Mucosa of descending colon (tissue), 3 donors: ENCODE measurements at regions not wholly inside any gene's neighbourhood (a gene's known extent, or its start where the extent isn't known, plus 50 kb on each side); places are given as distances from the start of the nearest gene placed in this dataset.
"Not testable (repeated sequence)": the region's sequence is repeated elsewhere in the genome, so short reads cannot be mapped to it uniquely, and the experiment has no call there.

Source experiments
- ATAC-seq: fragments of 200-7000 bp; cut with Tn5 transposase; one replicate; pipeline ENCODE4 v1.9.1; 2020; ENCODE audit warnings: mild to moderate bottlenecking, moderate library complexity
- DNase-seq, 3 donors: peaks; one replicate each; pipeline ENCODE4 v3.0.0-alpha.2; 2020
- H3K36me3 ChIP-seq: fragments of 200-600 bp; one replicate; pipeline ENCODE4 v1.8.0; 2021; ENCODE audit warnings: low read depth, mild to moderate bottlenecking
- H3K4me1 ChIP-seq: fragments of 200-600 bp; one replicate; pipeline ENCODE4 v1.8.0; 2021; ENCODE audit warnings: low read depth, mild to moderate bottlenecking
- H3K4me3 ChIP-seq: fragments of 200-600 bp; one replicate; pipeline ENCODE4 v1.8.0; 2021; ENCODE audit warnings: mild to moderate bottlenecking
- H3K9me3 ChIP-seq: fragments of 200-600 bp; one replicate; pipeline ENCODE4 v1.8.0; 2021; ENCODE audit warnings: mild to moderate bottlenecking
- intact Hi-C, 2 donors: fragments of 100-400 bp; cut with DNase I in 1 of 2; cut with micrococcal nuclease in 1 of 2; formaldehyde crosslinking; loops; one replicate each; pipeline versions ENCODE4 v1.11.0 to v1.11.1; 2022; cut with DNase I, micrococcal nuclease
- TF ChIP-seq, protein P1 (sequence below): fragments of 200-600 bp; IDR thresholded peaks from one replicate; pipeline ENCODE4 v1.8.0; 2022; ENCODE audit warnings: antibody characterized with exemption, mild to moderate bottlenecking
- donor health status: DM: no; HTN: no; CAD: no; lungs with moderate emphysema.
- donor health status: DM: no; HTN: no; CAD: no.
- donor health status: DM: no; HTN: yes; CAD: no.

DNA sequence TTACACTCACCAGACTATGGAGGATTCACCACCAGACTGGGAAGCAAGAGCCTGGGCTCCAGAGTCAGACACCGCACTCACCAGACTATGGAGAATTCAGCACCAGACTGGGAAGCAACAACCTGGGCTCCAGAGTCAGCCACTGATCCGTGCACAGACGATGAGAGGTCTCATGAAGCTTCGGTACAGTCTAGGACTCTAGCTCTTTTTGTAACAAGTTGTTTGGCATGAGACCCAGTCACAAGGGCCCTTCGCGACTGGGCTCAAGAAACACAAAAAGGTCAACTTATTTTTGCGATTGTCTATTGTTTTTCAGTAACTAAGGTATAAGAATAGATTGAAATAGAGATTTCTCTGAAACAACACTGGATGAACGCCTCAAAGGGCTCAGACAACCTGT lies 192.7 kb upstream of the ADAMTSL1 start:
- DNase-seq = no peak
- no peak overlapping the region for H3K4me3 ChIP-seq
- no peaks in the 10 kb centered on the region for H3K4me1 ChIP-seq
- no peaks in the 10 kb centered on the region for H3K36me3 ChIP-seq
- H3K9me3 ChIP-seq = no peaks in the 10 kb centered on the region
- intact Hi-C loops = no loop called here
- ATAC-seq = no peak
- TF ChIP-seq, protein P1, sequence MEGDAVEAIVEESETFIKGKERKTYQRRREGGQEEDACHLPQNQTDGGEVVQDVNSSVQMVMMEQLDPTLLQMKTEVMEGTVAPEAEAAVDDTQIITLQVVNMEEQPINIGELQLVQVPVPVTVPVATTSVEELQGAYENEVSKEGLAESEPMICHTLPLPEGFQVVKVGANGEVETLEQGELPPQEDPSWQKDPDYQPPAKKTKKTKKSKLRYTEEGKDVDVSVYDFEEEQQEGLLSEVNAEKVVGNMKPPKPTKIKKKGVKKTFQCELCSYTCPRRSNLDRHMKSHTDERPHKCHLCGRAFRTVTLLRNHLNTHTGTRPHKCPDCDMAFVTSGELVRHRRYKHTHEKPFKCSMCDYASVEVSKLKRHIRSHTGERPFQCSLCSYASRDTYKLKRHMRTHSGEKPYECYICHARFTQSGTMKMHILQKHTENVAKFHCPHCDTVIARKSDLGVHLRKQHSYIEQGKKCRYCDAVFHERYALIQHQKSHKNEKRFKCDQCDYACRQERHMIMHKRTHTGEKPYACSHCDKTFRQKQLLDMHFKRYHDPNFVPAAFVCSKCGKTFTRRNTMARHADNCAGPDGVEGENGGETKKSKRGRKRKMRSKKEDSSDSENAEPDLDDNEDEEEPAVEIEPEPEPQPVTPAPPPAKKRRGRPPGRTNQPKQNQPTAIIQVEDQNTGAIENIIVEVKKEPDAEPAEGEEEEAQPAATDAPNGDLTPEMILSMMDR = no peak

- no peaks in the 10 kb centered on the region for H3K9me3 ChIP-seq
- TF ChIP-seq, protein P1 = no peak
- no peaks in the 10 kb centered on the region for H3K4me1 ChIP-seq
- H3K4me3 ChIP-seq = no peak overlapping the region
- no peak for DNase-seq
- H3K36me3 ChIP-seq = no peaks in the 10 kb centered on the region
- no peak for ATAC-seq
- intact Hi-C loops = no loop called here
Measured at GRCh38 chr9:18294229-18294628, 179.7 kb upstream of the ADAMTSL1 start.

GRCh38 chr9:18296702-18297055 lies 177.3 kb upstream of the ADAMTSL1 start:
- no peak for ATAC-seq
- Histone ChIP-seq H3K4me3 (no peak overlapping the region), H3K9me3 (no peaks in the 10 kb centered on the region), H3K4me1 (no peaks in the 10 kb centered on the region), H3K36me3 (no peaks in the 10 kb centered on the region)
- TF ChIP-seq, protein P1 = no peak
- intact Hi-C loops = no loop called here
- DNase-seq = no peak

DNA sequence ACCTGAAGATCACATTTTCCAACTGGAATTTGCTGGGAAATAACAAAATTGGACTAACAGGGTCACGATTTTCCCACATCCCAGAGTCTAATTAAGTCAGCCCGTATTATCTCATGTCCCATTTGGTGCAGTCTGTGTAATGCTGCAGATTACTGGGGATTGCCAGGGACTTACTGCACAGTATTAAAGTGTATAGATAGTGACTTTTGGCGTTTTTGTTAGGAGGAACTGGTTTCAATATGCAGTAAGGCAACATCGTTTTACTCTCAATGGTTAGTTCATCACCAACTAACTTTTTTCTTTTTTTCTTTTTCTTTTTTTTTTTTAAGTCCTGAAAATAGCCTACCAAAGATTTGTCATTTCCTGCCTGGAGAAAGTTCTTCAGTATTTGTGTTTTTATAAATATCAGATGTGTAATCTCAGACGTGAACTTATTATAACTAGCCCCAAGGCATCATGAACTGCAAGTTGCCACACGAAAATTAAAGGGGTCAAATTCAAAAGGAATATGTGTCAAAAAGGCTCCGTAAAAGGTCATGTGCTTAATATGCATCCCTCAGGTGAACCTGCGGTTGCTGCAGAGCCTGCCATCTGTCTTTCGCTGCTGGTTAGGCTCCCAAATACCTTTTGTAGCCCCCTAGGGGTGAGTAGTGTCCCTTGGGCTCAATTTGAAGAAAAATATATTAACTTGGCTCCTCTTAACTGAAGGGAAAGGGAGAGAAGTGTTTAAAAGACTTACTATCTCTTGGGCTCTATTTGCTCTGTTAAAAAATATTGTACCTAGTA lies 176.7 kb upstream of the ADAMTSL1 start:
- DNase-seq = no peak
- intact Hi-C loops = no loop called here
- Histone ChIP-seq H3K9me3 (no peaks in the 10 kb centered on the region), H3K36me3 (no peaks in the 10 kb centered on the region), H3K4me3 (no peak overlapping the region), H3K4me1 (no peaks in the 10 kb centered on the region)
- TF ChIP-seq, protein P1 = no peak
- no peak for ATAC-seq

GRCh38 chr9:18299449-18299848 lies 174.5 kb upstream of the ADAMTSL1 start:
- intact Hi-C loops = no loop called here
- TF ChIP-seq, protein P1 = no peak
- DNase-seq (no peak), ATAC-seq (no peak)
- Histone ChIP-seq H3K4me1 (no peaks in the 10 kb centered on the region), H3K9me3 (no peaks in the 10 kb centered on the region), H3K36me3 (no peaks in the 10 kb centered on the region), H3K4me3 (no peak overlapping the region)

GRCh38 chr9:18305167-18305806 lies 168.7 kb upstream of the ADAMTSL1 start:
- H3K9me3 ChIP-seq, intact Hi-C loops, H3K4me3 ChIP-seq, DNase-seq, H3K4me1 ChIP-seq, ATAC-seq, H3K36me3 ChIP-seq: not testable (repeated sequence)
